H9 (cell line): ENCODE measurements at regions not wholly inside any gene's neighbourhood (a gene's known extent, or its start where the extent isn't known, plus 50 kb on each side); places are given as distances from the start of the nearest gene placed in this dataset.
"Not testable (repeated sequence)": the region's sequence is repeated elsewhere in the genome, so short reads cannot be mapped to it uniquely, and the experiment has no call there.

ENCODE experiments used
- DNase-seq: peaks from one replicate; pipeline ENCODE4 v3.0.0-alpha.2; 2017
- H2AFZ ChIP-seq: one replicate; pipeline ENCODE4 v1.6.1; 2013; ENCODE audit warnings: mild to moderate bottlenecking, low read length, control low read depth, moderate library complexity
- H2AK5ac ChIP-seq: 2 replicates; pipeline ENCODE4 v1.6.1; 2013; ENCODE audit warnings: low read length, control low read depth, mixed read lengths; ENCODE audit not compliant: insufficient read length
- H2BK120ac ChIP-seq: one replicate; pipeline ENCODE4 v1.6.1; 2013; ENCODE audit warnings: low read depth, mild to moderate bottlenecking, low read length, control low read depth, inconsistent platforms; ENCODE audit not compliant: poor library complexity, severe bottlenecking
- H2BK12ac ChIP-seq: 2 replicates; pipeline ENCODE4 v1.6.1; 2013; ENCODE audit warnings: low read length, control low read depth, mixed read lengths, low read depth; ENCODE audit not compliant: insufficient read length
- H2BK15ac ChIP-seq: 2 replicates; pipeline ENCODE4 v1.6.1; 2013; ENCODE audit warnings: low read depth, low read length, control low read depth
- H2BK20ac ChIP-seq: one replicate; pipeline ENCODE4 v1.6.1; 2013; ENCODE audit warnings: low read depth, mild to moderate bottlenecking, low read length, control low read depth, inconsistent platforms; ENCODE audit not compliant: poor library complexity, severe bottlenecking
- H2BK5ac ChIP-seq: 2 replicates; pipeline ENCODE4 v1.6.1; 2013; ENCODE audit warnings: low read length, control low read depth, mixed read lengths; ENCODE audit not compliant: insufficient read length
- H3K14ac ChIP-seq: 2 replicates; pipeline ENCODE4 v1.6.1; 2013; ENCODE audit warnings: low read length, control low read depth; ENCODE audit not compliant: insufficient read depth
- H3K18ac ChIP-seq: 2 replicates; pipeline ENCODE4 v1.6.1; 2013; ENCODE audit warnings: low read depth, mild to moderate bottlenecking, mixed read lengths, low read length, control low read depth; ENCODE audit not compliant: insufficient read length
- H3K23ac ChIP-seq: 2 replicates; pipeline ENCODE4 v1.6.1; 2013; ENCODE audit warnings: low read length, control low read depth, mixed read lengths, low read depth; ENCODE audit not compliant: insufficient read length
- H3K23me2 ChIP-seq: 2 replicates; pipeline ENCODE4 v1.6.1; 2013; ENCODE audit warnings: low read depth, mild to moderate bottlenecking, mixed read lengths, low read length, control low read depth; ENCODE audit not compliant: insufficient read length, poor library complexity, severe bottlenecking
- H3K27ac ChIP-seq: 2 replicates; pipeline ENCODE4 v1.5.1; 2013; ENCODE audit warnings: low read length, control low read depth, mixed read lengths, low read depth; ENCODE audit not compliant: insufficient read length
- H3K27me3 ChIP-seq: 2 replicates; pipeline ENCODE4 v1.6.1; 2013; ENCODE audit warnings: low read length, control low read depth, inconsistent platforms; ENCODE audit not compliant: insufficient read depth
- H3K4ac ChIP-seq: 2 replicates; pipeline ENCODE4 v1.6.1; 2013; ENCODE audit warnings: low read depth, mild to moderate bottlenecking, control low read depth, inconsistent platforms, low read length, moderate library complexity
- H3K4me1 ChIP-seq: 2 replicates; pipeline ENCODE4 v1.6.1; 2013; ENCODE audit warnings: low read length, control low read depth, inconsistent platforms; ENCODE audit not compliant: insufficient read depth
- H3K4me2 ChIP-seq: 2 replicates; pipeline ENCODE4 v1.6.1; 2013; ENCODE audit warnings: low read length, control low read depth, mixed read lengths; ENCODE audit not compliant: insufficient read length, insufficient read depth
- H3K56ac ChIP-seq: 2 replicates; pipeline ENCODE4 v1.6.1; 2013; ENCODE audit warnings: low read depth, mild to moderate bottlenecking, mixed read lengths, low read length, control low read depth; ENCODE audit not compliant: insufficient read length
- H3K79me1 ChIP-seq: 2 replicates; pipeline ENCODE4 v1.6.1; 2013; ENCODE audit warnings: low read depth, mild to moderate bottlenecking, moderate library complexity, low read length, control low read depth, inconsistent platforms; ENCODE audit not compliant: insufficient read depth, poor library complexity, severe bottlenecking
- H3K79me2 ChIP-seq: 2 replicates; pipeline ENCODE4 v1.6.1; 2013; ENCODE audit warnings: low read length, control low read depth, inconsistent platforms; ENCODE audit not compliant: insufficient read depth
- H3K9ac ChIP-seq: 2 replicates; pipeline ENCODE4 v1.6.1; 2013; ENCODE audit warnings: low read length, control low read depth, mixed read lengths; ENCODE audit not compliant: insufficient read length; ENCODE audit errors: extremely low read depth
- H3K9me3 ChIP-seq: one replicate; pipeline ENCODE4 v1.6.1; 2013; ENCODE audit warnings: low read depth, low read length, inconsistent platforms; ENCODE audit not compliant: control insufficient read depth
- H3T11ph ChIP-seq: one replicate; pipeline ENCODE4 v1.6.1; 2013; ENCODE audit warnings: mild to moderate bottlenecking, low read length, control low read depth, inconsistent platforms
- H4K20me1 ChIP-seq: one replicate; pipeline ENCODE4 v1.6.1; 2013; ENCODE audit not compliant: control insufficient read depth, insufficient read length, insufficient read depth
- H4K5ac ChIP-seq: 2 replicates; pipeline ENCODE4 v1.6.1; 2013; ENCODE audit warnings: low read depth, mild to moderate bottlenecking, mixed read lengths, low read length, control low read depth; ENCODE audit not compliant: insufficient read length
- H4K8ac ChIP-seq: replicated peaks from 2 replicates; pipeline ENCODE4 v1.6.1; 2013; ENCODE audit warnings: low read length, control low read depth, mixed read lengths, low read depth; ENCODE audit not compliant: insufficient read length
- H4K91ac ChIP-seq: 2 replicates; pipeline ENCODE4 v1.6.1; 2013; ENCODE audit warnings: low read depth, mild to moderate bottlenecking, moderate library complexity, mixed read lengths, low read length, control low read depth; ENCODE audit not compliant: insufficient read length
- H3K27ac Mint-ChIP-seq, 3 experiments: 2 replicates in 2 of 3; 3 replicates in 1 of 3; pipeline ENCODE4 v1.8.0; 2020 to 2021; ENCODE audit warnings: mixed read lengths in 3 of 3, mild to moderate bottlenecking in 1 of 3, moderate library complexity in 1 of 3
- H3K27me3 Mint-ChIP-seq: 2 replicates; pipeline ENCODE4 v1.8.0; 2021; ENCODE audit warnings: low read depth, mild to moderate bottlenecking, moderate library complexity, mixed read lengths
- H3K36me3 Mint-ChIP-seq, 3 experiments: 2 replicates in 2 of 3; 3 replicates in 1 of 3; pipeline ENCODE4 v1.8.0; 2020 to 2021; ENCODE audit warnings: low read depth in 3 of 3, mixed read lengths in 3 of 3; ENCODE audit not compliant: insufficient read depth in 1 of 3
- H3K4me1 Mint-ChIP-seq, 2 experiments: 2 replicates each; pipeline ENCODE4 v1.8.0; 2020; ENCODE audit warnings: mixed read lengths in 2 of 2
- H3K4me3 Mint-ChIP-seq, 2 experiments: 2 replicates in 1 of 2; 3 replicates in 1 of 2; pipeline ENCODE4 v1.8.0; 2020 to 2021; ENCODE audit warnings: mild to moderate bottlenecking in 2 of 2, mixed read lengths in 2 of 2, moderate library complexity in 1 of 2
- H3K9me3 Mint-ChIP-seq, 2 experiments: 2 replicates in 1 of 2; 3 replicates in 1 of 2; pipeline ENCODE4 v1.8.0; 2020; ENCODE audit warnings: mild to moderate bottlenecking in 2 of 2, mixed read lengths in 2 of 2, moderate library complexity in 1 of 2
- CTCF ChIP-seq: fragments of 200-600 bp; sonication (generic); conservative IDR thresholded peaks from 3 replicates; pipeline ENCODE4 v1.8.0; 2021; ENCODE audit warnings: antibody characterized with exemption, mild to moderate bottlenecking
- WGBS: extraction: QIAGEN DNeasy Blood & Tissue Kit; methylation state at CpG from one replicate; pipeline ENCODE4 v1.1.7; 2013; ENCODE audit warnings: missing lambda C conversion rate, low lambda C conversion rate, mixed read lengths; ENCODE audit not compliant: insufficient read length; ENCODE audit errors: extremely low coverage; 5-methylcytosine and 5-hydroxymethylcytosine counted together

- H4K91ac ChIP-seq, H3K36me3 Mint-ChIP-seq, H3K79me2 ChIP-seq, H3K4me2 ChIP-seq, H2BK5ac ChIP-seq, H3K9ac ChIP-seq, H4K20me1 ChIP-seq, H3K9me3 ChIP-seq, H3K4me1 Mint-ChIP-seq, H3T11ph ChIP-seq, H3K23ac ChIP-seq, H3K27ac Mint-ChIP-seq, H2AFZ ChIP-seq, H3K9me3 Mint-ChIP-seq, H3K27ac ChIP-seq, H2AK5ac ChIP-seq, H3K27me3 Mint-ChIP-seq, H3K14ac ChIP-seq, H3K4me3 Mint-ChIP-seq, H3K4ac ChIP-seq, H2BK120ac ChIP-seq, H3K56ac ChIP-seq, H4K8ac ChIP-seq, H2BK20ac ChIP-seq, H3K27me3 ChIP-seq, H3K4me1 ChIP-seq, DNase-seq, H3K23me2 ChIP-seq, H2BK12ac ChIP-seq, H3K18ac ChIP-seq, H4K5ac ChIP-seq, H3K79me1 ChIP-seq, H2BK15ac ChIP-seq: not testable (repeated sequence)
- no CpG with 5 or more reads among the region's 6 CpGs for WGBS
- TF ChIP-seq CTCF, result peak; percentile 49
Measured at GRCh38 chr7:76806010-76806409, 178.9 kb upstream of the POMZP3 start.

GRCh38 chr7:76805262-76805661 lies 178.2 kb upstream of the POMZP3 start:
- H2BK20ac ChIP-seq, H2BK12ac ChIP-seq, H3K14ac ChIP-seq: not testable (repeated sequence)

More at GRCh38 chr7:76805262-76805661, 178.2 kb upstream of the POMZP3 start:
- H3K4me1 Mint-ChIP-seq, H3K4ac ChIP-seq, H3K4me2 ChIP-seq, H3K36me3 Mint-ChIP-seq, H4K20me1 ChIP-seq, H2AK5ac ChIP-seq, H4K8ac ChIP-seq, H3K18ac ChIP-seq, H3K23ac ChIP-seq, H2BK15ac ChIP-seq, H3K27me3 ChIP-seq, H3K27ac Mint-ChIP-seq, H3K79me1 ChIP-seq, H4K5ac ChIP-seq, DNase-seq, H2BK120ac ChIP-seq, H3K9me3 ChIP-seq, H3K23me2 ChIP-seq, H3K9ac ChIP-seq, H3K4me1 ChIP-seq, H4K91ac ChIP-seq, H3K27me3 Mint-ChIP-seq, H3K27ac ChIP-seq, H3T11ph ChIP-seq, H3K56ac ChIP-seq, H2BK5ac ChIP-seq, H3K79me2 ChIP-seq, H3K4me3 Mint-ChIP-seq, H3K9me3 Mint-ChIP-seq, H2AFZ ChIP-seq: not testable (repeated sequence)
- WGBS, result no CpG with 5 or more reads among the region's 1 CpG
